HFFc6 (cell line): ENCODE measurements at regions not wholly inside any gene's neighbourhood (a gene's known extent, or its start where the extent isn't known, plus 50 kb on each side); places are given as distances from the start of the nearest gene placed in this dataset.

Experiments
- DNase-seq: peaks from one replicate; pipeline ENCODE4 v3.0.0-alpha.2; 2018
- H3K27ac Mint-ChIP-seq: 2 replicates; pipeline ENCODE4 v1.8.0; 2020; ENCODE audit warnings: mild to moderate bottlenecking, mixed read lengths
- H3K27me3 Mint-ChIP-seq: 2 replicates; pipeline ENCODE4 v1.8.0; 2021; ENCODE audit warnings: mild to moderate bottlenecking, moderate library complexity, mixed read lengths; ENCODE audit not compliant: insufficient read depth
- H3K36me3 Mint-ChIP-seq: 2 replicates; pipeline ENCODE4 v1.8.0; 2021; ENCODE audit warnings: low read depth, mixed read lengths
- H3K4me1 Mint-ChIP-seq: 2 replicates; pipeline ENCODE4 v1.8.0; 2020; ENCODE audit warnings: low read depth, mixed read lengths
- H3K4me3 Mint-ChIP-seq: 2 replicates; pipeline ENCODE4 v1.8.0; 2020; ENCODE audit warnings: mild to moderate bottlenecking, moderate library complexity, mixed read lengths
- H3K9me3 Mint-ChIP-seq: 2 replicates; pipeline ENCODE4 v1.8.0; 2020; ENCODE audit warnings: mild to moderate bottlenecking, mixed read lengths
- CTCF ChIP-seq: fragments of 200-600 bp; sonication (generic); IDR thresholded peaks from 2 replicates; pipeline ENCODE4 v1.5.0; 2021; ENCODE audit warnings: antibody characterized with exemption, mild to moderate bottlenecking

DNA sequence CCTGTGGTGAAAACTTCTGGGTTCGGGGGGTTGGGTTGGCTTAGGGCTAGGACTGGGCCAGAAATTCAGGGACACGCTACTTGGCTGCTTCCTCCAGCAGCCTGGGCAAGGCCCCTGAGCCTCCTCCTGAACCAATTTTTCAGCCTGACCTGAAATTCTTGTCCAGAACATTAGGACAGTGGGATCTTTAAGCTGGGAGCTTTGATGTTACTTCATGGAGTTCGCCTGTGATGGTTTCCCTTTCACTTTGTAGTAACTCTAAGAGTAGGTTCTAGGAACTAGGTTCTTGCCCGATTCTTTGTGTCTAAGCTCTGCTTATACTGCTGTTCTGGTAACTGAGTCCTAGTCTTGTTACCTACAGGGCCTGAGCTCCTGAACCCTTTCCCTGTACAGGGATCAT, 75.3 kb downstream of the S1PR1 start:
- Mint-ChIP-seq H3K36me3 (no peaks in the 10 kb centered on the region), H3K27ac (no peak overlapping the region), H3K4me1 (peaks cover 43% of the 10 kb centered on the region), H3K9me3 (no peaks in the 10 kb centered on the region), H3K27me3 (peaks cover 47% of the 10 kb centered on the region), H3K4me3 (peak overlapping the region; percentile 36; the same call in 1 of the 2 replicates)
- TF ChIP-seq CTCF, result no peak
- DNase-seq, result no peak

DNA sequence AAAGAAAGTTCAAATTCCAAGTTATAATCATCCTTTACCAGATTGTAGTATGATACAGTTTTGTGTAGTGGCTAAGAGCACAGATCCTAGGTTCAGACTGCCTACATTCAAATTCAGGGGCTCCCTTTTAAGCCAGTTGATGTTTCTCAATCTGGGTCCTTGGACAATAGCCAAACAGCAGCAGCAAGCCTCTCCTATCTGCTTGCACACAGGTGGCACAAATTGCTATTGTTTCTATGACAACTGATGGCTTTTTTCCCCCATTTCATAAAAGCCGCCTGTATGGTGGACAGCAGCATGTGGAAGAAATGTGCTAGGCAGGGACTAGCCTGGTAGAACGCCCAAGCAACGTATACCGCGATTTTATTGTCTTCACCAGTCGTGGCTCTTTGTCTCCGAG, 76.5 kb downstream of the S1PR1 start:
- Mint-ChIP-seq H3K4me3 (no peak overlapping the region), H3K27me3 (peaks cover 47% of the 10 kb centered on the region), H3K27ac (no peak overlapping the region)

DNA sequence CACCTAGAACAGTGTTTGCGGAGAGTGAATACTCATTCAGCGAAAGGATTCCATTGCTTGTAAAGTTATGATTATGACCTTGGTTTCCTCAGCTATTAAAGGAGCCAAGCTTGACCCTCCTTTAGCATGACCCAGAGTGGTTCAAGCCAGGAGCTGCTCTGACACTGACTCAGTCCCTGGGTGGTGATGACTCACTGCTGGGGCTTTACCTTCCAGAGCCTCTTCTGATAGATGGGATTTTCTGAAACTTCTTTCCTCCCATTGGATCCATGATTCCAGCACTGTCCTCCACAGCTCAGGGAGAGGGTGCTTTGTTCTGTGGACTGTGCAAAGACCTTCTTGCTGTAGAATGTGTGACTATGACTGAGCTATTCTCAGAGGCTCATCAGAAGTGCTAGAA, 77.4 kb downstream of the S1PR1 start:
- DNase-seq, result peak; percentile 38
- no peak overlapping the region for H3K27ac Mint-ChIP-seq

More for the DNA sequence above, 76.5 kb downstream of the S1PR1 start:
- Mint-ChIP-seq H3K36me3 (no peaks in the 10 kb centered on the region), H3K4me1 (peaks cover 43% of the 10 kb centered on the region), H3K9me3 (no peaks in the 10 kb centered on the region)
- TF ChIP-seq CTCF, result no peak
- no peak for DNase-seq

DNA sequence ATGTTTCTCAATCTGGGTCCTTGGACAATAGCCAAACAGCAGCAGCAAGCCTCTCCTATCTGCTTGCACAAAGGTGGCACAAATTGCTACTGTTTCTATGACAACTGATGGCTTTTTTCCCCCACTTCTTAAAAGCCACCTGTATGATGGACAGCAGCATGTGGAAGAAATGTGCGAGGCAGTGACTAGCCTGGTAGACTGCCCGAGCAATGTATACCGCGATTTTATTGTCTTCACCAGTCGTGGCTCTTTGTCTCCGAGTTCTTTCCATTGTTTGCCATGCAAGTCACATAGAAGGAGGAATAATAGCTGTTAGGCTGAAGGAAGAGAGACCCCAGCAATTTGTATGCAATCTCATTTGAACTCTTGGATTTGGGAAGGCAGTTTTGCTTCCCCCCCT, 79.4 kb downstream of the S1PR1 start:
- Mint-ChIP-seq H3K27me3 (peaks cover 39% of the 10 kb centered on the region), H3K36me3 (no peaks in the 10 kb centered on the region), H3K4me3 (no peak overlapping the region), H3K27ac (no peak overlapping the region), H3K4me1 (peaks cover 23% of the 10 kb centered on the region), H3K9me3 (no peaks in the 10 kb centered on the region)
- TF ChIP-seq CTCF, result no peak
- no peak for DNase-seq

More for the DNA sequence above, 77.4 kb downstream of the S1PR1 start:
- no peak for TF ChIP-seq CTCF
- peaks cover 47% of the 10 kb centered on the region for H3K27me3 Mint-ChIP-seq
- H3K9me3 Mint-ChIP-seq, result no peaks in the 10 kb centered on the region
- H3K36me3 Mint-ChIP-seq, result no peaks in the 10 kb centered on the region
- H3K4me1 Mint-ChIP-seq, result peaks cover 43% of the 10 kb centered on the region
- H3K4me3 Mint-ChIP-seq, result no peak overlapping the region

DNA sequence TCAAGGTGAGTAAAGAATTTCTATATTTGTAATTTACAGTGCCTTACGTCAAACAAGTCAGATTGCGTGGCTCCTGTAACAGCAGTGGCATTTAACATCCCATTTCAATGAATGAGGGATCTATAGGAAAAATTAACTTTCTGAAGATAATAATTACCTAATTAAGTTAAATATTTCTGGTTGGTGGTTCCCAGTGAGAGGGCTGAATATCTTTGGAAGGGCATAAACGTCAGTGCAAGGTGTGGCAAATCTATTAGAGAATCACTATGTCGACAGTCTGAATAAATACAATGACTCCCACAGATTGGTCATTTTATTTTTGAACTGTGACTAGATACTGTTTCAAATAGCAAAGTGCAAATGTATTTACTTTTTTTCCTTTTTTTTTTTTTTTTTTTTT, 80.0 kb downstream of the S1PR1 start:
- Mint-ChIP-seq H3K27ac (no peak overlapping the region), H3K27me3 (peaks cover 37% of the 10 kb centered on the region), H3K9me3 (no peaks in the 10 kb centered on the region), H3K4me1 (peaks cover 22% of the 10 kb centered on the region), H3K36me3 (no peaks in the 10 kb centered on the region), H3K4me3 (no peak overlapping the region)
- no peak for DNase-seq
- no peak for TF ChIP-seq CTCF

DNA sequence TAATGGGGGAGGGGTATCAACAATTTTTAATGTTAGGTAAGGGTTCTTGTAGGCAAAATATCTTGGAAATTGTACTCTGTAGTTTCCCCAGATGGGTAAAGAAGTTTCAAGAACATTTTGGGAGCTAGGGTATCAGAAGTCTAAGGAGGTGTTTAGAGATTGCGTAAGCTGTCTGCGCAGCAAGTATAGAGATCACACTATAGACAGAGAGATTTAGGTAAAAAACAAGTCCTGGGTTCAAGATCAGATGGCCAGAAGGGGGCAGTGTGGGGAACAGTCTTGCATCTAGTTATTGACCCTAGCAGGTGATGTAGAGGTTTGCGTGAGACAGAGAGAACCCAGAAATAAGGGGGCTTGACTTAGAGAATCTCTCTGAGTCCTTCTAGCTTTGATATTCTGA, 80.8 kb downstream of the S1PR1 start:
- no peaks in the 10 kb centered on the region for H3K36me3 Mint-ChIP-seq
- H3K9me3 Mint-ChIP-seq, result no peaks in the 10 kb centered on the region
- peak; percentile 49 for TF ChIP-seq CTCF
- H3K4me1 Mint-ChIP-seq, result peaks cover 14% of the 10 kb centered on the region
- H3K27me3 Mint-ChIP-seq, result peaks cover 33% of the 10 kb centered on the region
- DNase-seq, result no peak
- H3K4me3 Mint-ChIP-seq, result no peak overlapping the region
- H3K27ac Mint-ChIP-seq, result no peak overlapping the region
